SK-MEL-5 (cell line): ENCODE measurements at regions not wholly inside any gene's neighbourhood (a gene's known extent, or its start where the extent isn't known, plus 50 kb on each side); places are given as distances from the start of the nearest gene placed in this dataset.

Experiments used
- DNase-seq: peaks from one replicate; pipeline ENCODE4 v3.0.0-alpha.2; 2016; ENCODE audit warnings: low read depth, low spot score
- in situ Hi-C: cut with HindIII; loops from 2 replicates; pipeline ENCODE4 v1.10.0; 2016; ENCODE audit warnings: low sequenced_read_pairs, high pct_unique_total_duplicates, low pct_unique_long_range_greater_than_20kb

DNA sequence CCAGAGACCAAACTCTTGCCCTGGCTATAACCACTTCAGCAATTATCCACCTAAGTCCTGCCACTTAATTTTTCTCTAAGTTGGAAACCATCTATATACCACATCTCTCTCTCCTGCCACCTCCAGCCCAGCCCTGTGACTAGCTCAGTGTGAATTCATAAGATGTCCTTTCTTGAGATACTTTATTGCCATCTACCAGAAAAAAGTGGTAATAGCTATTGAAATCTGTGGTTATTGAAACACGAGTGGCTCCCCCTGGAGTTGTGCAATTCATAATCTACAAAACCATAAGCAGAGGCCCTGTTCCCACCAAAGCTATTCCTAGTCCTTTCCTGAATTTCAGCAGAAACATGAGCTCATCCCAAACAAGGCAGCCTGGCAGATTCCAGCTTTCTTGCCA is 324.0 kb downstream of the TXNL1 start:
- no peak for DNase-seq
- in situ Hi-C loops: no loop called here

DNA sequence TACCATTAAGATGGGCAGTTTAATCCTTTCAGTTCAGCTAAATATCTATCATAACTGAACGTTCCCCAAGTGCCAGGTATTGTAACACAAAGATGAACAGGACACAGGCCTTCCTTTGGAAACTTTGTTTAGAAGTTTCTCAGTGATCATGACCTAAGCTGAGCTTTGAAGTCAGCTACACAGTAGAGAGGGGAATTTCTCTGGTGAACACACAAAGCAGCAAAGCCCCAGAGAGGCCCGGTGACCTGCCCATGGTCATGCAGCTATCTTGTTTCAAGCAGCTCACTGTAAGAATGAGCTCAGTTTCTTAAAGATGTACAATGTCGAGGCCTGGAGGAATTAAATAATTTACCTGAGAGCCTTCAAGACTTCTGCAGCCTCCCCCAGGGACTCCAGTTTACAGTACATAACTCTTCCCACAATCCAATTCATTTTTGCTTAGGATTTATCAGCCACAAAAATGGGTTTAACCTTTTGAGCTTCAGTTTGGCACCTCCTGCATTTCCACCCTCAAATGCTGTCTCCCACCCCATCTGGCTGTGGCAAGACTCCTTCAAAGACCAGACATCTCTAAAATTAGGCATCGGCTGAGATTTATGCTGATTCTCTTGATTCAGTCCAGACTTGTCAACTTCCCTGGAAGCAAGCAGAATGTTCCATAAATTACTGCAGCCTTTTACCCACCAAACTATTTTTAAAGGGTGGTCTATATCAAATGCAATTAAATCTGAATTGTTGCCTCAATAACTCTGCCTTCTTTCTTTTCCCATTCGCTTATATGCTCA is 325.6 kb downstream of the TXNL1 start:
- in situ Hi-C loops: no loop called here

DNA sequence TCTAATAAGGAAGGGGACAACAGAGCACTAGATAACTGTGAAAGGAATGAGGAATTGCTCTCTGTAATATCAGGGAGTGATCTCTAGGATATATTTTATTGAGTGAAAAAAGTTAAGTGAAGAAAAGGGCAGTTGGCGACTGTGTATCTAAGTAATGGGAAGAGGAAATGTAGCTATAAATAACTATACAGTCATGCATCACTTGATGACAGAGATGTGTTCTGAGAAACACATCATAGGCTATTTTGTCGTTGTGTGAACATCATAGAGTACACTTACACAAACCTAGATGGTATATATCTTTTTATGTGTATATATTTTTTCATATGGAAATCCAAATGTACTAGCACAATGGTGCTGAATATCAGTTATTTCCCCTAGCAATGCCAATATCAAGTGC is 329.3 kb downstream of the TXNL1 start:
- in situ Hi-C loops: no loop called here
- no peak for DNase-seq

More for the DNA sequence above, 325.6 kb downstream of the TXNL1 start:
- no peak for DNase-seq

DNA sequence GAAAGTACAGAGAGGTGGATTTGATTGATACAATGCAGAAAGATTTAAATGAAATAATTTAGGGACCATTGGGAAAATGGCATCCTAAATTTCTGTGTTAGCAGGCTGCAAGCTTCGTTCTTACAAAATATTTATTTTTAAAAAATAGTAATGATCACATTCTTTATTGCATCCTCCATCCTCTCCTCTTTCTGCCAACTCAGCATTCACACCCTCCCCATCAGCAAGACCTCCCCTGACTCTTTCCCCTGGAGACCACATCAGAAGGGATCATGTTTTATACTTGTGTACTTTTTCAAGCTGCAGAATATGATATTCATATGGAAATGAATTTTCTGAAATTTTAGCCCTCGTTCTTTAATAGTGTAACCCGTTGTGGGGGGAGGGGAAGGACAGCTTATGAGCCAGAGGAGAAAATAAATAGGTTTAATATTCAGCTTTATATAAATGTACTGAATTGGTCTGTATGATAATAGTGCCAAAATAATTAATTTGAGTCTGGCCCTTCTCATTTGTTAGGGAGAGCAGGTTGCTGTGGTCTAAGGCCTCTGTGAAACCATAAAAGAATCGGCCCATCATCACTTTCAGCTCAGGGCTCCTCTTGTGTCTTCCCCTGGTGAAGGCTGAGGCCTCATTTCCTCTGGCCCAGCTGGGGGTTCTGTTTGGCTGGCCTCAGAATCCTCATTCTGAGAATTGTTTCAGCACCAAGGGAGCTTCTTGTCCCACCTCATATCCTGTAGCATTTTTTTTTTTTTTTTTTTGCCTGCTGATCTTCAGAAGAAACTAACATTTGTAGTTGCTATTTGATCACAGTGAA is 330.8 kb downstream of the TXNL1 start:
- in situ Hi-C loops: no loop called here
- no peak for DNase-seq

DNA sequence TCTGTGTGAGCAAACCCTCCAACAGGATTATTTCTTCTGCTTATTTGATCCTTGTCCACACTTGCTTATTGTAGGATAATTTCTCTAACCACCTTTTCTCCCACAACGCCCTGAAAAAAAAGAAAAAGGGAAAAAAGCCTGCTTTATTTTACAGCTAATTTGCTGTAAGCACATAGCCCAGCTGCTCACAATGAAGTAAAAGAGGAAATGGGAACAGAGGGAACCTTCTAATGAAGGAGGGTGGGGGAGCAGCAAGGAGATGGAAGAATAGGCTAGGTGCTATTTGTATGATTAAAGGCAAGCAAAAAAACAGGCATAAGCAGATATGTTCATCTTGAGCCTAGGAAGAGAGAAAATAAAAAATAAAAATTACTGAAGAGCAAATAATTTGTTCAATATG is 331.6 kb downstream of the TXNL1 start:
- in situ Hi-C loops: no loop called here
- no peak for DNase-seq

DNA sequence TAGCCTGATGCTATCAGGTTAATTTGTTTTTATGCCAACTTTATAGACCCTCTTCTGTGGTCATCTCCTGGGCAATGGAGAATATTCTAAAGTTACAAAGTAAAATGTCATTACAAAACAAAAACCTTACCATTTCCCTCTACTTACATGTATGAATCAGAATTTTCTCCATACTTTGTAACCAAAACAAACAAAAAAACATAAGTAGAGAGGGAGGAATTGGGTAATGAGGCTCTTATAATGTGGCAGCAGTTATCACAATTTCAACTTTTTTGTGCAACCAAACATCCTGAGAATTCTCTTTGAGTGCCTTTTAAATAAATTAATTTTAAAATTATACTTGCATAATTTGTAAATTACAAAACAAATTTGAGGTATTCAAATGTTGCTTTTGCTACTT is 332.8 kb downstream of the TXNL1 start:
- in situ Hi-C loops: no loop called here
- no peak for DNase-seq

DNA sequence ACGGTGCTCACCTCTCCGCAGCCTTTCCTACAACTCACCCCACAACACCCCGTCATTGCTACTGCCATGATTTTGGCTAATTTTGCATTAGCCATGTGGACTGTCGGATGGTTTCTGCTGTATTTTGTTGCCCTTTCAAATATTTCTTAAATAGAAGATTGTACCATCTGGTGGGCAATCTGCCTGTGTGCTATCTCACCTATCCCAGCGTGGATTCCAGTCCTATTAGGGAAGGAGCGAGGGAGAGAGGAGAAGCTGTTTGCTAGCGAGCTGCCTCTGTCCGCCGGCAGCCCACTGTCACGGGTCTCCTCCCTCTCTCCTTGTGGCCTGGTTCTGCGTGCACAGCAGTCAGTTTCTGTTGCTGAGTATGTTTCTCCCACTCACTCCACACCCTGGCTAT is 336.2 kb downstream of the TXNL1 start:
- no peak for DNase-seq
- in situ Hi-C loops: no loop called here

DNA sequence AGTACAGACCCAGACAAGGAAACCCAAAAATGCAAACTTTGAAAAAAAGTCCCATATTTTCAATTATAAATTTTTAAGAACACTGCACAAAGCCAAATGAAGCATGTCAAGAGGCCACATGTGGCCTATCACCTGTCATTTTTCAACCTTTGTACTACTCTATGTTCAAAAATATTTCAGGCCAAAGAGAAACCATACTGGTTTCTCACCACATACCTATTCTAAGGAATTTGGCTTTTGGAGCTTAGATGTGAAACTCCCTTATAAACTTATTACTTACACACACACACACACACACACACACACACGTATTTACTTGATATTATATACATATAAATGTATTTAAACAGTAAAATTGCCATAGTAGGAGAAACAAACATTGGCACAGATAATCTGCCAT is 338.7 kb downstream of the TXNL1 start:
- DNase-seq: no peak
- in situ Hi-C loops: no loop called here

DNA sequence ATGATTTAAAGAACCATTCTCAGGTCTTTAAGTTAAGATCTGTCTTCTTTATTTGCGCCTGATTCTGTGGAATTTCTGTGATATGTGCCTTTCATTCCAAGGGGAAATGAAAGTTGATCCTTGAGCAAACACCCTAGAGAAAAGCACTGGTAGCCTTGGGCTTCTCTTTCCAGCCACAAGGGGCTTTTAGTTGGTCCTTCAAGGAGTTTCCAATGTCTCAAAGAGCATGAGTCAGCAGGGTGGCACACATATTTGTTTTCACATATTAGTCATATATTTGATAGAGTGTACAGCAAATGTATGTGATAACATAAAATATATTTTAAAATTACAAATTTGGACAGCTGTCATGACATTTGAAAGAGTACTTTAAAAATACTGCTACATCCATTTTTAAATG is 339.5 kb downstream of the TXNL1 start:
- DNase-seq: peak; percentile 4
- in situ Hi-C loops: no loop called here

DNA sequence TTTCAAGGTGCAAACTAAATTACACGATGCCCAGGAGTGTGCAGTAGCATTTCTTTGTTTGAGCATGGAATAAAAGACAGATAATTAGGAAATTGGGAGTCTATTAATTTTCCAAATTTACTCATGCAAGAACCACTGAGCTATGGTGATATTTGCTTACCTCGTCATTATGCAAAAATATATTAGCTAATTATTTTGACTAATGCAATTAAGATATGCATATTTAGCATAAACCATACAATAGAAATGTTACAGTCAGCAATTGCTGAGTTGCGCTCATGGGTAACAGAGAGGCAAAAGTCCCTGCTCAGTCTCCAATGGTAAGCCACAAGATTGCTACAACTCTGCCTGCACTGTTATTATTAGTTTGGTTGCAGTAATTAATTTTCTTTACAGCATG is 342.0 kb downstream of the TXNL1 start:
- in situ Hi-C loops: no loop called here

DNA sequence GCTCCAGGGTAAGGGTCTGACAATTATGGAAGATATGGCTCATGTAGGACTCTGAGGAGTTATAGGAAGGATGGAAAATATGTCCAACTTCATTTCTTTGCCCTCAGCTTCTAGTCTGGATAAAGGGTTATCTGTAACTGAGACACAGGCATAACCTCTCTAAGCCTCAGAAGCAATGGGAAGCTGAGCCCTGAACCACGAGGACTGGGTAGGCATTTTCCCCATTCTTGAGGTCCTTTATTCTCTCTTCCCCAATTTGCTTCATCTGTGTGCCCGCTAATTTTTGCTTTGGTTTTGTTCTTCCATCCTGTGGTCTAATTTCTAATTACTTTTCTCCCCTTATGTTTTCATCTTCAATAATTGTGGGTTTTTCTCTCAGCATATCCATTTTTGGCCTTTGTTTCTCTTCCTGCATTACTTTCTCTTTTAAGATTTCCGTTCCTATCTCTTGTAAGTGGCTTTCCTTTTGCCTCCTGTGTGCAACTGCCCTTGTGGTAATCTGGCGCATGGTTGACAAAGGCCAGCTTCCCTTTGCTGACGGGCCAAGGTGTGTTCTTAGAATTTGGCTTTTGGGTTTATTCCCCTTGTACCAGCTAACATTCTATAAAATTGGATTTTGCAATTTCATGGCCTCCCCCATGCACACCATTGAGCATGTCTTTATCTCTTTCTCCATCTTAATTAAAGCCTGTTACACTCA is 343.8 kb downstream of the TXNL1 start:
- DNase-seq: no peak
- in situ Hi-C loops: no loop called here

More for the DNA sequence above, 342.0 kb downstream of the TXNL1 start:
- no peak for DNase-seq

DNA sequence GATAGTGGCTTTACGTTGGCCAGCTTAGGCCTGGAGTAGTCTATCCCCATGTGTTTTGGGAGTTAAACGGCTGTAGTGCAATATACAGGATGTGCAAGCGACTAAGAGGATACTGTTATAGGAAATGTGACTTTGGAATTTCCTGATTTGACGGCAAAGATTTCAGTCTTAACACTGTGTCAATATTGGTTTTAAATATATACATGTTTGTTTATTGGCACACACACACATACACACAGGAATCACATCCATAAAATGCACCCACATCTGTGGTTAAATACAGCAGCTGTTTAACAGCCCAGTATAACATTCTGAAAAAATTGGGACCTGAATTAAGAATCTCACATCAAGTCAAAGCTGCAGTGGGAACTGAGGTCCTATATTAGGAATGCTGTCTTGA is 347.1 kb downstream of the TXNL1 start:
- no peak for DNase-seq
- in situ Hi-C loops: no loop called here

DNA sequence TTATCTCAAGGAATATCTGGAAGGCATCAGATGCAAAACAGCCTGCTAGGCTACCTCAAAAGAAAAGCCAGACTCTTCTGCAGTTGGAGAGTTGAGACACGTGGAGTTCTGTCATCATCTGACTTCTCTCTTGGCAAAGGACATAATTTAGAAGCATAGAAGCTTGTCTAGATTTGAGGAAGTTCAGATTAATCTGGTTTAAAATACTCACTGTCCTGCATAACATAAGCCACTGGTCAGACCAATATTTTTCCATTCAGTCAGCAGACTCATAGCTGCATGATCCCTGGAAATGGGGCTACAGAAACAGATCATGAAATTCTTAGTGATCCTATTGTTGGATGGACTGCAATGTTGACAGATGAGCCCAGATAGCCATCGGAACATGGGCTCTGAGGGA is 349.0 kb downstream of the TXNL1 start:
- in situ Hi-C loops: no loop called here

DNA sequence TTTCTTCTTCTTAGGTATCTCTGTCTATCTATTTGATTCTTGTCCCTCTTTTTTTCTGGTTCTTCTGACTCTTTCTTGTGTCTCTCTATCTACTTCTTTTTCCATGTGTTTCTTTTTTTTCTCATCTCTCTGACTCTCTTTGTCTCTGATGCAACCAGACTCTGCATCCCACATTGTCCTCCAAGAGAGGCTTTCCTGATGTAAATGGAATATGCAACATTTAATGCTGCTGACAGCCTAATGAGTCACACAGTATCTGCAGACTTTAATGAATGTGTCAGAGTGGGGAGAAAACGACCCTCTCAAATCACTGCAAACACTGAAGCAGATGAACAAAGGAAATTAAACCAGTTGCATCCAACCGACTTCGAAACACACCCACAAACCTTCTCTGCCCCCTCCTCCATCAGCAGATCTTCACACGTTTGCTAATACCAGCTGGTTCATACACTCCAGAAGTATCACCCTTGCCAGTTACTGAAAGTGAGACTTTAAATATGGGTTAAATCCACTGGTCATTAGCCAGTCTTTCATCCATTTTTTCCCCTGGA is 351.5 kb downstream of the TXNL1 start:
- no peak for DNase-seq
- in situ Hi-C loops: no loop called here

More for the DNA sequence above, 349.0 kb downstream of the TXNL1 start:
- no peak for DNase-seq

DNA sequence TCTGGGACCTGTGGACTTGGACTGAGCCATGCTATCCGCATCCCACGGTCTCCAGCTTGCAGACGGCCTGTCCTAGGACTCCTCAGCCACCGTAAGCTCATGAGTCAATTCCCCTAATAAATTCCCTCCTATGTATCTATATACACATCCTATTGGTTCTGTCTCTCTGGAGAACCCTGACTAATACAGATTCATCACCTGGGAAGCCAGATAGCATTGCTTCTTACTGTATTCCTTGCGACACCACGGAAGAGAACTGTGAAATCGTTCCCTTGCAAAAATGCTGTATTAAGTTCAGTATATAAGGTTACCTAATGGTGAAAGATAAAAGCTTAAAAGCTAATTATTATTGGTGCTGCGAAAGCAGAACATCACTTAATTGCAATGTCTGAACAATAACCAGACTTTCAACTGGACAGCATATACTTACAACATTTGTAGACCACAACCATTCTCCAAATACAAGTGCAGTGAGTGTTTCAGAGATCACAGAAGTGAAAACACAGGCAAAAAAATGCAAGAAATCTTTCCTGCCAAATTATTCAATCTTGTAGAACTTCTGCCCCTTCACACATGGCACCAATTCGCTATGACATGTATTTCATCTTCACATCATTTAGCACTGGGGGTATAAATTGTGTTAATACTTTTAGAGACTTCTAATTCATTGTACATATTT is 352.9 kb downstream of the TXNL1 start:
- no peak for DNase-seq
- in situ Hi-C loops: no loop called here

DNA sequence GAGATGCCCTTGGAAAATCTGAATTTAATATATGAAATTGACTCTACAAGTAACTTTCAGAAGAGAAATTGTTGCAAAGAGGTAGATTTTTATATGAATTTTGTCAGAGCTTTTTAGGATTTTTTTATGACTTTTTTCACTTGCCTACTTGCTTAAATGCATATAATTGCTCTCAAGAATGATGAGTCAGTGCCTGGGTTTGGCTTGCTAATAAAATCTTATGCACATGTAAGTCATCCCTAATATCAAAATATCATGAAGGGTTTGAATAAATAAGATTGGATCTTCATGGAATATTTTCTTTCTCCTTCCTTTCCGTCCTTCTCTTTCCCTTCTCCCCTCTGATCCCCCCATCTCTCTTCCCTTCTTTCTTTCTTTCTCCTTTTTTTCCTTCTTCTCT is 354.1 kb downstream of the TXNL1 start:
- in situ Hi-C loops: no loop called here
- no peak for DNase-seq

DNA sequence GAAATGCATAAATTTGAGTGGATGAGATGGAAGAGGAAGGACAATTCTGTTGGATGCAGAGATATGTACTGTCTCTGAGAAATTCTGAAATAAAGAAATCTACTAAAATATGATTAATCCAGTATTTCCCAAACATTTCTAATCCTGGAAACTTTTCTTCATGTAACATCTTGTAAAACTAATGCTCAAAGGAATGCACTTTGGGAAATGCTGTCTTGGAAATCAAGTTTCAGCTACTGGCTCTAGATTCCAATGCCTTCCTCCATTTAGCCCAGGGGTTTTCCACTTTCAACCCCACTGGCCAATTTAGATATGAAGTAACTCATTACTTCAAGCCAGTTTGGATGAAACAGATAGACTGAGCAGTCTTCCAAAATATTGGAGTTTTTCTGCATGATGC is 355.1 kb downstream of the TXNL1 start:
- in situ Hi-C loops: no loop called here
- DNase-seq: no peak
